Thymus (tissue), 11 donors: ENCODE measurements at regions not wholly inside any gene's neighbourhood (a gene's known extent, or its start where the extent isn't known, plus 50 kb on each side); places are given as distances from the start of the nearest gene placed in this dataset.
A peak's percentile ranks its signal among the peaks of the same experiment; 100 is the strongest.

Experiments
- DNase-seq, 9 donors: peaks; one replicate each; pipeline ENCODE4 v3.0.0-alpha.2; 2013; ENCODE audit warnings: low spot score in 9 of 9, low read depth in 6 of 9, missing footprints in 1 of 9
- H3K27ac ChIP-seq, 2 donors: one replicate each; pipeline ENCODE4 v1.5.1; 2013; ENCODE audit warnings: control low read depth in 1 of 2, low read depth in 1 of 2, low read length in 1 of 2, mild to moderate bottlenecking in 1 of 2, moderate library complexity in 1 of 2
- H3K27me3 ChIP-seq, 2 donors: one replicate each; pipeline ENCODE4 v1.5.1; 2013; ENCODE audit warnings: low read length in 1 of 2; ENCODE audit not compliant: control insufficient read depth in 2 of 2, insufficient read depth in 1 of 2
- H3K36me3 ChIP-seq, 2 donors: one replicate each; pipeline ENCODE4 v1.5.1; 2013; ENCODE audit warnings: low read length in 1 of 2, mild to moderate bottlenecking in 1 of 2, moderate library complexity in 1 of 2; ENCODE audit not compliant: control insufficient read depth in 2 of 2, insufficient read depth in 2 of 2
- H3K4me1 ChIP-seq, 2 donors: one replicate each; pipeline ENCODE4 v1.5.1; 2013; ENCODE audit warnings: low read length in 2 of 2; ENCODE audit not compliant: control insufficient read depth in 2 of 2, insufficient read depth in 2 of 2
- H3K4me3 ChIP-seq, 2 donors: one replicate each; pipeline ENCODE4 v1.5.1; 2013; ENCODE audit warnings: low read length in 2 of 2, control low read depth in 1 of 2, mild to moderate bottlenecking in 1 of 2
- H3K9me3 ChIP-seq, 2 donors: one replicate each; pipeline ENCODE4 v1.5.1; 2013; ENCODE audit warnings: low read length in 1 of 2, mild to moderate bottlenecking in 1 of 2; ENCODE audit not compliant: control insufficient read depth in 2 of 2, insufficient read depth in 1 of 2
- WGBS: extraction: QIAGEN DNeasy Blood & Tissue Kit; methylation state at CpG from one replicate; pipeline ENCODE4 v1.1.7; 2013; 5-methylcytosine and 5-hydroxymethylcytosine counted together
- donor health status: healthy.

DNA sequence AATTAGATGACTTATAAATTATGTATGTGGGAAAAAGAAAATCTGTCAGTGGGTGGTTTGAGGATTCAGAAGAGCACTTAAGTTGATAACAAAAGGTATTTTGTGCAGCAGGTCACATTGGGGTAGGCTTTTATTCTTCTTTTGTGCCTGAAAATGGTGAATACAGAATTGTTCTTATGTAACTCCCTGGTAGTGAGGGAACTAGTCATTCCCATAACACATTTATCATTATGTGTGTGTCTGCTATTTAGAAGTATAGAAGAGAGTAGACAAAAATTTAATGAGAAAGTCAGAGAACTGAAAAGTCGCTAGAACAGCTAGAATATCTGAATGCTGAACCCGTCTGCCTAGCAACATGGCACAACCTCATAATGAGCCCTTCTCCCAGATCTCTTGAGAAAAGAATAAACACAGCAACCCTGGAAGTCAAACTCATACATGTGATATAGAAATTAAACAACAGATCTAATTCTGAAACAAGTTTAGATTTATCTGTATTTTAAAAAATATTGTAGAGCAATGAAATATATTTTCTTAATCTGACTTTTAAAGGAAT, 111.8 kb upstream of the EDNRB start:
- H3K36me3 ChIP-seq: no peaks in the 10 kb centered on the region
- 95% methylated on average over 2 of the region's 2 CpGs for WGBS
- no peak for DNase-seq

DNA sequence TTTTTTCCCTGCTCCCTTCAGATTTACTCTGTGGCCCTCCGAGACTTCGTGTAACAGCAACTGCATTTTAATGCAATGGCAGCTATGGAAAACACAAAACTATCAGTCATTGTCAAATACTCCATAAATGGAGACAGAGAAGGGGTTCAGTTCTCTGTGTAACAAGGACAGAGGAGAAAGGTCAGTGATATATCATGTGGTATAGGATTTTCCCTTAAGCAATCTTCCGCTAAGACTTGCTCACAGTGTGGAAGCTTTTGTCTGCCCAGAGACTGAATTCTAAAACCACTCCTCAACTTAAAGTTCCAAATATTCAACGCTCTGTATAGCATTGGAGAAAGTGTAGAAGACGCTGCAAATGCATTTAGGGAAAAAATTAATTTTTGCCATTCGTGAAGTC, 111.3 kb upstream of the EDNRB start:
- Histone ChIP-seq H3K27me3 (no peaks in the 10 kb centered on the region), H3K9me3 (no peaks in the 10 kb centered on the region), H3K27ac (no peak overlapping the region), H3K4me3 (no peak overlapping the region), H3K36me3 (no peaks in the 10 kb centered on the region), H3K4me1 (no peaks in the 10 kb centered on the region)
- DNase-seq: no peak
- 95% methylated on average over 6 of the region's 6 CpGs for WGBS

More for the DNA sequence above, 111.8 kb upstream of the EDNRB start:
- Histone ChIP-seq H3K4me3 (no peak overlapping the region), H3K4me1 (no peaks in the 10 kb centered on the region), H3K27ac (no peak overlapping the region), H3K9me3 (no peaks in the 10 kb centered on the region), H3K27me3 (no peaks in the 10 kb centered on the region)

DNA sequence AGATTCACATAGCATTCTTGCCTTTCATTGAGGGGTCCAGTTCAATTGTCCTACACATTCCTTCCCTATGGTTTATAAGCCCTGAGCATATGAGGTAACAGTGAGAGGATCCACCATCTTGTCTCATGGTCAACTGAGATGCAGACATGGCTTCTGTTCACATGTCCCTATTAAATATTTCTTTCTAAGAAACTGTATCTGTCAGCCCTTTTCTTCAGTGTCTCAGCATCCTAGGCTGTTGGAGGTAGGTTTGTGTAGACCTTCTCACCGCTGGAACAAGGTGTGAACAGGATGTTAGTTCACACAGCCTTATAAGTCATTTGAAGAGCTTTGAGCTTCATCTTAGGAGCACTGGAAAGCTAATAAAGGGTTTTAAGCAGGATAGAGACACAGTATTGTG, 110.3 kb upstream of the EDNRB start:
- H3K27me3 ChIP-seq: no peaks in the 10 kb centered on the region

DNA sequence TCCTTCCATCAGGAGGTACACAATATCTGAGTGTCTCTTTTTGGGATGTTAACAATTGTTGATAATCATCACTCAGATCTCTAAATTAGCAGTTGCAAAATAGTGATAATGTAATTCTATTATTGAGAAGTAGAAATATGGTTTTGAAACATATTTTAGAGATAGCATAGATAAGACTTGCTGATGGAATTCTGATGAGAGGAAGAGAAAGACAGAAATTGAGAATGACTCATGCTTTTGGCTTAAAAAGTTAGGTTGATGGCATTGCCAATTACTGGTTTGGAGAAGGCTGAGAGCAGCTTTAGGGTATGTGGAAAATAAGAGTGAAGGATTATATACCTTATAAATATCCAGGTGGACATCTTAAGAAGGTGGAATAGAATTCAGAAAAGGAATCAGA, 106.4 kb upstream of the EDNRB start:
- Histone ChIP-seq H3K36me3 (no peaks in the 10 kb centered on the region), H3K4me1 (no peaks in the 10 kb centered on the region), H3K4me3 (no peak overlapping the region), H3K27me3 (no peaks in the 10 kb centered on the region), H3K9me3 (no peaks in the 10 kb centered on the region), H3K27ac (no peak overlapping the region)
- DNase-seq: no peak

More for the DNA sequence above, 110.3 kb upstream of the EDNRB start:
- no peaks in the 10 kb centered on the region for H3K9me3 ChIP-seq
- WGBS: 100% methylated on average over 1 of the region's 1 CpG
- no peak overlapping the region for H3K27ac ChIP-seq
- DNase-seq: no peak
- no peak overlapping the region for H3K4me3 ChIP-seq
- no peaks in the 10 kb centered on the region for H3K4me1 ChIP-seq
- H3K36me3 ChIP-seq: no peaks in the 10 kb centered on the region

DNA sequence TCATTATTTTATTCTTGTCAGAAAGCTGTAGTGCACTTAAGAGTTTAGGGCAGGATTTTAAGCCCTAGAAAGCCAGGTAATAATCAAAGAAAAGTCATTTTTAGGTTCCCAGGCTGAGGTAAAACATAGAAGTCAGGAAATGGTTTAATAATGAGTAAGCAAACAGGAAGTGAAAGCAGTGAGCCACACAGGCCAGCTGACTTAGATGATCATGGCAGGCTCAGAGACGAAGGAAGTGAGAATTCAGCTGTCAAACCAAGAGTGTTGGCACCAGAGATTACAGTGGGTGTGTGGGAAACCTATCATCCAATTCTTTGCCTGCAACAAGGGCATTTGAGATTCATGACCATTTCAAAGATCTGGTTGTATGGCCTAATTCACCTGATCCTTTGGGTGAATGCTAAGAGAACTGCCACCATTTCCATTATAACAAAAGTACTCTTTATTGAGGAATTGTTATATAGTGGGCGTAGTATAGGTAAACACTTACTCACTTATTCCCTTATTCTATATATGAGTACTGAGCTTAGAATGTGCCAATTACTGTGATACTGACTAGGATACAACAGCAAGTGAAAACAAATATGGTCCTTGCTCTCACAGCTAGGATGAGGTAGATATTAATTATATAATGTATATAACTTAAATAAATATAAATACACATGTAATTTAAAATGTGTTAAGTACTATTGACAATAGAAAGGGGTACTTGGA, 103.7 kb upstream of the EDNRB start:
- H3K4me1 ChIP-seq: no peaks in the 10 kb centered on the region
- H3K4me3 ChIP-seq: no peak overlapping the region
- H3K36me3 ChIP-seq: no peaks in the 10 kb centered on the region
- H3K27me3 ChIP-seq: no peaks in the 10 kb centered on the region
- peak in 8 of 9 donors; percentile 9 to 65 (median 26) for DNase-seq
- no peak overlapping the region for H3K27ac ChIP-seq
- 56% methylated on average over 2 of the region's 2 CpGs for WGBS
- H3K9me3 ChIP-seq: no peaks in the 10 kb centered on the region

DNA sequence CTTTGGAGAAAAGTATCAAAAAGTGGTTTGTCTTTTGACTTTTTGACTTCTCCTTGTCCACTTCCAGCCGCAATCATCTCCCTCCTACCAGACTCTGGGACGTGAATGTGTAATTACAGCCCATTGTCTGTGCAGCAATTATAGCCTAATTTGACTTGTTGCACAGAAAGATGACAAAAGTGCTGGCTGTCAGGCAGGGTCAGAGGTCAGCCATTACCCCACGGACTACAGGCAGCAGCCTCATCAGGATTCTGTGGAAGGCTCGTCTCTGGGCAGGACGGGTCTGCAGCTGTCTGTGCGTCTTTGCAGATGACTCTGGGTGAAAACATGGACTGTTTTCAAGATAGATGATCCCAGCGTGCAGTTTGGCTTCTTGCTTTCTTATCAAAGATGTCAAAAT, 102.2 kb upstream of the EDNRB start:
- Histone ChIP-seq H3K27me3 (no peaks in the 10 kb centered on the region), H3K27ac (no peak overlapping the region), H3K4me1 (no peaks in the 10 kb centered on the region), H3K4me3 (no peak overlapping the region), H3K9me3 (no peaks in the 10 kb centered on the region), H3K36me3 (no peaks in the 10 kb centered on the region)
- DNase-seq: no peak
- 94% methylated on average over 7 of the region's 7 CpGs for WGBS

DNA sequence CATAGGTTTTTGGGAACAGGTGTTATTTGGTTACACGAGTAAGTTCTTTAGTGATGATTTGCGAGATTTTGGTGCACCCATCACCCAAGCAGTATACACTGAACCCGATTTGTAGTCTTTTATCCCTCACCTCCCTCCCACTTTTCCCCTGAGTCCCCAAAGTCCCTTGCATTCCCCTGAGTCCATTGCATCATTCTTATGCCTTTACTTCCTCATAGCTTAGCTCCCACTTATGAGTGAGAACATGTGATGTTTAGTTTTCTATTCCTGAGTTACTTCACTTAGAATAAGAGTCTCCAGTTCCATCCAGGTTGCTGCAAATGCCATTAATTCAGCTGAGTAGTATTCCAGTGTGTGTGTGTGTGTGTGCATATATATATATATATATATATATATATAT, 97.2 kb upstream of the EDNRB start:
- 94% methylated on average over 3 of the region's 3 CpGs for WGBS
- Histone ChIP-seq H3K27me3 (no peaks in the 10 kb centered on the region), H3K36me3 (no peaks in the 10 kb centered on the region), H3K4me3 (no peak overlapping the region), H3K9me3 (no peaks in the 10 kb centered on the region), H3K27ac (no peak overlapping the region), H3K4me1 (no peaks in the 10 kb centered on the region)
- DNase-seq: no peak

DNA sequence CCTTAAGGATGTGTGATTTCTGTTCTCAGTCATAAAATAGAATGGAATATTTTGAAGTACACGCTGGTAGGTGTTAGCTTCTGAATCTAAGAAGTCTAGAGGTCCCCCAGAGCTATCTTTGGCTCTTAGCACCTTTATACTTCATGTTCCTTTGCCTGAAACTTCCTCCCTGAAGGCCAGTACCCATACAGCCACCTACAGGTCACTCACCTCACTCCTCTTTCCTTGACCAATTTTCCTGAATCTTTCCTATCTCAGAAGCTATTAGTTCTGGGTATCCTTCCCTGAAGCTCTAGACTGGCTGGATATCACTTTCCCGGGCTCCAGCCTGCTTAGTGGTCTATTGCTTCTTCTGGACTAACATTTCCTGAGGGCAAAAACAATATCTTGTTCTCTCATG, 93.4 kb upstream of the EDNRB start:
- no peaks in the 10 kb centered on the region for H3K4me1 ChIP-seq
- no peak overlapping the region for H3K27ac ChIP-seq
- no peaks in the 10 kb centered on the region for H3K27me3 ChIP-seq
- WGBS: 95% methylated on average over 2 of the region's 2 CpGs
- H3K4me3 ChIP-seq: no peak overlapping the region
- no peak for DNase-seq
- no peaks in the 10 kb centered on the region for H3K36me3 ChIP-seq
- H3K9me3 ChIP-seq: no peaks in the 10 kb centered on the region

DNA sequence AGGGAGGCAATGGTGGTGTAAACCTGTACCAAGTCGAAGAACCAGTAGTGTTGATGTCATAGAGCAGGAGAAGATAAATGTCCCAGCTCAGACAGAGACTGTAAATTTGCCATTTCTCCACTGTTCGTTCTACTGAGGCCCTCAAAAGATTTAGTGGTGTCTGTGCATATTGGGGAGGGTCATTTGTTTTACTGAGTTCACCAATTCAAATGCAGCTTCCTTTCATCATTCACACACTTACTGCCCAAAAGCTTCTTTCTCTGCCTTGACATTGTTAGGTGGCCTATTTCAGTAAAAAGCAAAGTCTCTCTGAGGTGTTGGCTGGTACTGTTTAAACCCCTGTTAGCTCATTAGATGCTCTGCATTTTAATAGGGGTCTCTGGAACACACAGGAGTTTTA, 86.2 kb upstream of the EDNRB start:
- H3K27me3 ChIP-seq: no peaks in the 10 kb centered on the region

More for the DNA sequence above, 86.2 kb upstream of the EDNRB start:
- Histone ChIP-seq H3K4me1 (no peaks in the 10 kb centered on the region), H3K36me3 (no peaks in the 10 kb centered on the region), H3K27ac (no peak overlapping the region), H3K9me3 (no peaks in the 10 kb centered on the region), H3K4me3 (no peak overlapping the region)
- 93% methylated on average over 2 of the region's 2 CpGs for WGBS
- DNase-seq: no peak
